ENCODE measurements at regions not wholly inside any gene's neighbourhood (a gene's known extent, or its start where the extent isn't known, plus 50 kb on each side); places are given as distances from the start of the nearest gene placed in this dataset.

- H3K4me3 ChIP-seq (ENCODE audit: low read depth, low read length) = no peak overlapping the region
- TF ChIP-seq, protein P1, sequence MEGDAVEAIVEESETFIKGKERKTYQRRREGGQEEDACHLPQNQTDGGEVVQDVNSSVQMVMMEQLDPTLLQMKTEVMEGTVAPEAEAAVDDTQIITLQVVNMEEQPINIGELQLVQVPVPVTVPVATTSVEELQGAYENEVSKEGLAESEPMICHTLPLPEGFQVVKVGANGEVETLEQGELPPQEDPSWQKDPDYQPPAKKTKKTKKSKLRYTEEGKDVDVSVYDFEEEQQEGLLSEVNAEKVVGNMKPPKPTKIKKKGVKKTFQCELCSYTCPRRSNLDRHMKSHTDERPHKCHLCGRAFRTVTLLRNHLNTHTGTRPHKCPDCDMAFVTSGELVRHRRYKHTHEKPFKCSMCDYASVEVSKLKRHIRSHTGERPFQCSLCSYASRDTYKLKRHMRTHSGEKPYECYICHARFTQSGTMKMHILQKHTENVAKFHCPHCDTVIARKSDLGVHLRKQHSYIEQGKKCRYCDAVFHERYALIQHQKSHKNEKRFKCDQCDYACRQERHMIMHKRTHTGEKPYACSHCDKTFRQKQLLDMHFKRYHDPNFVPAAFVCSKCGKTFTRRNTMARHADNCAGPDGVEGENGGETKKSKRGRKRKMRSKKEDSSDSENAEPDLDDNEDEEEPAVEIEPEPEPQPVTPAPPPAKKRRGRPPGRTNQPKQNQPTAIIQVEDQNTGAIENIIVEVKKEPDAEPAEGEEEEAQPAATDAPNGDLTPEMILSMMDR (IDR thresholded peaks at IDR 0.05; ENCODE audit: control insufficient read depth, extremely low read depth, insufficient read depth) = no peak
- DNase-seq (ENCODE audit: low read depth) = no peak
Observed at GRCh38 chrX:40462795-40463194, 118.0 kb upstream of the ATP6AP2 start.

- DNase-seq (ENCODE audit: low read depth) = no peak
- H3K4me3 ChIP-seq (ENCODE audit: low read depth, low read length) = no peak overlapping the region
- TF ChIP-seq, protein P1 (IDR thresholded peaks at IDR 0.05; ENCODE audit: control insufficient read depth, extremely low read depth, insufficient read depth) = no peak
Observed at GRCh38 chrX:40460926-40461325, 119.8 kb upstream of the ATP6AP2 start.

- H3K4me3 ChIP-seq (ENCODE audit: low read depth, low read length) = no peak overlapping the region
- no peak for DNase-seq (ENCODE audit: low read depth)
- TF ChIP-seq, protein P1 (IDR thresholded peaks at IDR 0.05; ENCODE audit: control insufficient read depth, extremely low read depth, insufficient read depth) = no peak
Observed at GRCh38 chrX:40459571-40460158, 121.1 kb upstream of the ATP6AP2 start.

- H3K4me3 ChIP-seq (ENCODE audit: low read depth, low read length) = no peak overlapping the region
- DNase-seq (ENCODE audit: low read depth) = no peak
- TF ChIP-seq, protein P1 (IDR thresholded peaks at IDR 0.05; ENCODE audit: control insufficient read depth, extremely low read depth, insufficient read depth) = no peak
Observed at GRCh38 chrX:40457406-40457805, 123.4 kb upstream of the ATP6AP2 start.

DNA sequence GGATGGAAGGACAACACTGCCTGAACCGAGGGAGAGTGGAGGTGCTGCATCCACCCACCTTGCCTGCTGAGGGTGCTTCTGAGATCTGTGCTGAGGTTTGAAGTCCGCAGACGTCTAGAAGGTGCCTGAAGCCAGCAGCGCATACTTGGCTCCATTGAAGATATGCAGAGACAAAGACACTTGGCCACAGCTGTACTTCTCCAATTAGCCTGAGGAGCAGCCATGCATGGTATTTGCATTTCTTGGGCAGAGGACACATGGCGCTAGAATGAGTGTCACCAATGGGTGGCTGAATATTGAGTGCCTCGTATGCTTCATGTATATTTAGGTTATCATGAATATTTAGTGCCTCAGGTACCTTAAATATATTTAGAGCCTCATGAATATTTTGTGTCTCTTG, 128.7 kb upstream of the ATP6AP2 start:
- no peak overlapping the region for H3K4me3 ChIP-seq (ENCODE audit: low read depth, low read length)
- no peak for DNase-seq (ENCODE audit: low read depth)
- TF ChIP-seq, protein P1 (IDR thresholded peaks at IDR 0.05; ENCODE audit: control insufficient read depth, extremely low read depth, insufficient read depth) = no peak

GRCh38 chrX:40449956-40450706, 130.6 kb upstream of the ATP6AP2 start:
- no peak for DNase-seq (ENCODE audit: low read depth)
- TF ChIP-seq, protein P1 (IDR thresholded peaks at IDR 0.05; ENCODE audit: control insufficient read depth, extremely low read depth, insufficient read depth) = no peak
- H3K4me3 ChIP-seq (ENCODE audit: low read depth, low read length) = no peak overlapping the region
